B cell (primary cell): ENCODE measurements at regions not wholly inside any gene's neighbourhood (a gene's known extent, or its start where the extent isn't known, plus 50 kb on each side); places are given as distances from the start of the nearest gene placed in this dataset.

ENCODE experiments used
- ATAC-seq: fragments of 200-7000 bp; cut with Tn5 transposase; one replicate; pipeline ENCODE4 v1.10.0; 2021; ENCODE audit warnings: low read depth, mild to moderate bottlenecking, moderate number of reproducible peaks, moderate library complexity
- CTCF ChIA-PET: fragments of 350-600 bp; sonication (Branson Sonifier 250); formaldehyde crosslinking; loops from one replicate; lab custom pipeline; 2021; ENCODE audit warnings: antibody characterized with exemption, inconsistent platforms; lab: Charles Lee
- POLR2A ChIA-PET: fragments of 350-600 bp; sonication (Branson Sonifier 250); formaldehyde crosslinking; loops from one replicate; lab custom pipeline; 2021; ENCODE audit warnings: antibody characterized with exemption; lab: Charles Lee
- DNase-seq: peaks from one replicate; pipeline ENCODE4 v3.0.0; 2013
- H2AFZ ChIP-seq: 2 replicates; pipeline ENCODE4 v1.6.1; 2012; ENCODE audit warnings: mild to moderate bottlenecking, low read depth, low read length; ENCODE audit not compliant: insufficient read depth, poor library complexity, severe bottlenecking
- H3K27ac ChIP-seq, 2 donors: 1 replicate in 1 of 2; 2 replicates in 1 of 2; pipeline ENCODE4 v1.5.1; 2012 to 2013; ENCODE audit warnings: low read length in 2 of 2, mild to moderate bottlenecking in 2 of 2, moderate library complexity in 1 of 2
- H3K27me3 ChIP-seq, 4 experiments: fragments of 200-600 bp in 1 of 4; sonication (generic) in 1 of 4; replicated peaks in 1 of 4; 1 replicate in 2 of 4; 2 replicates in 2 of 4; pipeline versions ENCODE4 v1.6.1 to v1.7.0; 2013 to 2016; ENCODE audit warnings: low read length in 3 of 4, mild to moderate bottlenecking in 2 of 4, mixed read lengths in 1 of 4, moderate library complexity in 1 of 4; ENCODE audit not compliant: insufficient read depth in 4 of 4, control insufficient read depth in 3 of 4; ENCODE audit errors: control extremely low read depth in 1 of 4
- H3K36me3 ChIP-seq, 2 experiments: replicated peaks in 1 of 2; 1 replicate in 1 of 2; 2 replicates in 1 of 2; pipeline versions ENCODE4 v1.6.1 to v1.7.1; 2013; ENCODE audit warnings: low read length in 1 of 2; ENCODE audit not compliant: insufficient read depth in 2 of 2, control insufficient read depth in 1 of 2; ENCODE audit errors: control extremely low read depth in 1 of 2, extremely low read depth in 1 of 2
- H3K4me1 ChIP-seq, 2 donors: fragments of 200-600 bp in 1 of 2; sonication (generic) in 1 of 2; 1 replicate in 1 of 2; 2 replicates in 1 of 2; pipeline versions ENCODE4 v1.5.1 to v1.6.1; 2013 to 2017; ENCODE audit warnings: low read length in 2 of 2; ENCODE audit not compliant: control insufficient read depth in 2 of 2, insufficient read depth in 2 of 2
- H3K4me2 ChIP-seq: replicated peaks from 2 replicates; pipeline ENCODE3; 2012; ENCODE audit warnings: mild to moderate bottlenecking, low read depth, low read length; ENCODE audit not compliant: poor library complexity, severe bottlenecking
- H3K4me3 ChIP-seq, 5 experiments: fragments of 200-600 bp in 1 of 5; sonication (generic) in 1 of 5; 1 replicate in 3 of 5; 2 replicates in 2 of 5; pipeline versions ENCODE4 v1.5.1 to v1.7.0; 2011 to 2016; ENCODE audit warnings: low read length in 4 of 5, mild to moderate bottlenecking in 4 of 5, low read depth in 2 of 5, control low read depth in 1 of 5, moderate library complexity in 1 of 5; ENCODE audit not compliant: insufficient read depth in 1 of 5; ENCODE audit errors: control extremely low read depth in 1 of 5, extremely low read depth in 1 of 5
- H3K79me2 ChIP-seq: fragments of 200-600 bp; sonication (generic); one replicate; pipeline ENCODE4 v1.6.0; 2016; ENCODE audit warnings: low read length; ENCODE audit not compliant: control insufficient read depth, insufficient read depth
- H3K9ac ChIP-seq: fragments of 200-600 bp; sonication (generic); 2 replicates; pipeline ENCODE4 v1.6.1; 2017; ENCODE audit warnings: mild to moderate bottlenecking, low read length, moderate library complexity
- H3K9me3 ChIP-seq, 3 donors: one replicate each; pipeline versions ENCODE4 v1.6.1 to v1.7.1; 2013; ENCODE audit warnings: low read length in 2 of 3; ENCODE audit not compliant: control insufficient read depth in 2 of 3, insufficient read depth in 1 of 3; ENCODE audit errors: control extremely low read depth in 1 of 3
- H4K20me1 ChIP-seq: 2 replicates; pipeline ENCODE4 v1.6.0; 2012; ENCODE audit warnings: mild to moderate bottlenecking, low read length; ENCODE audit not compliant: insufficient read depth, control insufficient read depth, poor library complexity, severe bottlenecking
- H3K27ac Mint-ChIP-seq: one replicate; pipeline ENCODE4 v1.8.0; 2021; ENCODE audit warnings: mixed read lengths
- H3K27me3 Mint-ChIP-seq: one replicate; pipeline ENCODE4 v1.8.0; 2021; ENCODE audit warnings: mixed read lengths
- H3K4me1 Mint-ChIP-seq: one replicate; pipeline ENCODE4 v1.8.0; 2021; ENCODE audit warnings: mixed read lengths
- H3K4me3 Mint-ChIP-seq: one replicate; pipeline ENCODE4 v1.8.0; 2021; ENCODE audit warnings: mixed read lengths
- H3K9me3 Mint-ChIP-seq: one replicate; pipeline ENCODE4 v1.8.0; 2022; ENCODE audit warnings: mixed read lengths; ENCODE audit not compliant: insufficient read depth
- CTCF ChIP-seq: fragments of 200-600 bp; IDR thresholded peaks from one replicate; pipeline ENCODE4 v1.8.0; 2022; ENCODE audit warnings: antibody characterized with exemption, mild to moderate bottlenecking
- EZH2 ChIP-seq: IDR thresholded peaks from 2 replicates; pipeline ENCODE4 v1.6.1; 2012; ENCODE audit warnings: borderline replicate concordance, low read depth, mild to moderate bottlenecking, moderate library complexity, low read length; ENCODE audit not compliant: insufficient read depth, poor library complexity, severe bottlenecking
- WGBS: methylation state at CpG from one replicate; pipeline ENCODE4 v1.1.5; 2013; ENCODE audit warnings: missing lambda C conversion rate; ENCODE audit not compliant: insufficient coverage; 5-methylcytosine and 5-hydroxymethylcytosine counted together
- intact Hi-C: fragments of 100-400 bp; cut with micrococcal nuclease; formaldehyde crosslinking; loops from one replicate; pipeline ENCODE4 v1.10.0; 2022

DNA sequence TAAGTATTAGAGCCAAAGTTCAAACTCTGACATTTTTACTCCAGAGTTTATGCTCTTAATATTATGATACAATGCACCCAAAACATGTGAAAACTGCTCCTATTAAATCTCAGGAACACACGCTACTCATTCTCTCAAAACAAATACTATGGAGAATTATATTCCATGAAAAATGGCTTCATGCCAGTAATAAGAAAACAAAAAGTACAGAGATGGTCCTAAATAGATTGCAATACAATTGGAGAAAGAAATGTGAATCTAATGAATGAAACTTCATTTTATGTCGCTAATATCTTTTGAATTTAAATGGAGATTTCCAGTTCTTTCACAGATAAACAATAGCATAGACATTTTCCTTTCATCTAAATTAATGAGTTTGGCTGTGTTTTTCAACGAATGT is 384.3 kb downstream of the ADAMTS20 start:
- Mint-ChIP-seq H3K4me3 (no peak overlapping the region), H3K27ac (no peak overlapping the region), H3K27me3 (no peaks in the 10 kb centered on the region), H3K4me1 (no peaks in the 10 kb centered on the region), H3K9me3 (no peaks in the 10 kb centered on the region)
- TF ChIP-seq EZH2 (no peak), CTCF (no peak)
- no peak for ATAC-seq
- WGBS = no CpG with 5 or more reads among the region's 3 CpGs
- Histone ChIP-seq H3K9me3 (peaks cover 0 to 3% (median 0%) of the 10 kb centered on the region in 3 donors), H3K27me3 (no peaks in the 10 kb centered on the region), H3K4me3 (no peak overlapping the region), H3K27ac (no peak overlapping the region), H3K4me2 (no peak overlapping the region), H2AFZ (no peak overlapping the region), H3K9ac (no peak overlapping the region), H3K36me3 (no peaks in the 10 kb centered on the region), H3K79me2 (no peaks in the 10 kb centered on the region), H3K4me1 (no peaks in the 10 kb centered on the region), H4K20me1 (no peaks in the 10 kb centered on the region)
- no peak for DNase-seq
- ChIA-PET CTCF (no interaction called here), POLR2A (no interaction called here)
- intact Hi-C loops = no loop called here

- Histone ChIP-seq H3K9ac (no peak overlapping the region), H4K20me1 (no peaks in the 10 kb centered on the region), H3K4me1 (no peaks in the 10 kb centered on the region), H2AFZ (no peak overlapping the region), H3K27me3 (no peaks in the 10 kb centered on the region), H3K36me3 (no peaks in the 10 kb centered on the region), H3K9me3 (peaks cover 0 to 3% (median 0%) of the 10 kb centered on the region in 3 donors), H3K79me2 (no peaks in the 10 kb centered on the region), H3K4me3 (no peak overlapping the region), H3K4me2 (no peak overlapping the region), H3K27ac (no peak overlapping the region)
- no peaks in the 10 kb centered on the region for H3K4me1 Mint-ChIP-seq
- ChIA-PET CTCF (no interaction called here), POLR2A (no interaction called here)
- DNase-seq = no peak
- H3K4me3 Mint-ChIP-seq = no peak overlapping the region
- TF ChIP-seq CTCF = no peak
- no peak for TF ChIP-seq EZH2
- no peak overlapping the region for H3K27ac Mint-ChIP-seq
- no peak for ATAC-seq
- H3K9me3 Mint-ChIP-seq = peaks cover 3% of the 10 kb centered on the region
- intact Hi-C loops = no loop called here
- no CpG with 5 or more reads among the region's 2 CpGs for WGBS
- H3K27me3 Mint-ChIP-seq = no peaks in the 10 kb centered on the region
Measured at GRCh38 chr12:43165351-43165750, 386.7 kb downstream of the ADAMTS20 start.
